ENCODE measurements at regions not wholly inside any gene's neighbourhood (a gene's known extent, or its start where the extent isn't known, plus 50 kb on each side); places are given as distances from the start of the nearest gene placed in this dataset.
A peak's percentile ranks its signal among the peaks of the same experiment; 100 is the strongest.
"Not testable (repeated sequence)": the region's sequence is repeated elsewhere in the genome, so short reads cannot be mapped to it uniquely, and the experiment has no call there.

DNA sequence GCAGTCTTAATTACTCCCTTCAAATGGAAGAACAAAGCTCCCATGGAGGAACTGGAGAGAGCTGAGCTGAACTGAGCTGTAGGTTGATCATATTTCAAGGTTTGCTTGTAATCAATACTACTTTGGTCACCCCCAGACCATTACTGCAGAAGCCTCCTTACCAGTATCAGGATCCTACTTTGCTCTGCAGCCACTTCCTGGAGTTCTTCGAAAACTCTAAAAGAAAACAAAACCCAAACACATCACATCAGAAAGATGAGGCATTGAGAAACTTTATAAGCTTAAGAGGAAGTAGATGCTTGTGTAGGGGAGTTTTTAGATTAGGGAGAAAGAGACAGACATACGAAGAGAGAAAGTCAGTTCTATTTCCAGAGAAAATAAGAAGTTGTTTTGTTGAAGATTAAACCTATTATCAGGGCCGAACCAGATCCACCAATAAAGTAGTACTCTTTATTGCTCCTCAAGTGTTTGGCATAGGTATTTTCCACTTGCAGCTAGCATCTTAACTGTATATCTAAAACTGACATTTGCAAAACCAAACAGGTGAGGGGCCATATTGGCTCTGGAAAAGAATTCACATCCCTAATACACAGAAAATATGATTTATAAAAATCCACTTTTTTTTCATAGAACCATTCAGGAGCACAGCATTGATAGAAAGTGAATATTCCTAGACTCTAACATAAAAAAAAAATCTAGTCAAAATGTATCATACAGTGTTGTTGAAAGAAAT is 166.9 kb upstream of the KLF7 start:
- H3K27me3 Mint-ChIP-seq = no peaks in the 10 kb centered on the region
- H3K9me3 Mint-ChIP-seq = peaks cover 2% of the 10 kb centered on the region
- H3K4me1 Mint-ChIP-seq (ENCODE audit: low read depth) = peaks cover 89% of the 10 kb centered on the region
- no peak for DNase-seq
- H3K27ac Mint-ChIP-seq = peak overlapping the region; percentile 97
- H3K36me3 Mint-ChIP-seq (ENCODE audit: low read depth) = no peaks in the 10 kb centered on the region
- H3K4me3 Mint-ChIP-seq = peak overlapping the region; percentile 21

- Mint-ChIP-seq H3K4me3 (peak overlapping the region; percentile 54), H3K9me3 (peaks cover 2% of the 10 kb centered on the region), H3K36me3 (ENCODE audit: low read depth) (no peaks in the 10 kb centered on the region), H3K4me1 (ENCODE audit: low read depth) (peaks cover 91% of the 10 kb centered on the region), H3K27me3 (no peaks in the 10 kb centered on the region), H3K27ac (peak overlapping the region; percentile 97)
- no peak for DNase-seq
Measured at GRCh38 chr2:207333599-207334300, 168.0 kb upstream of the KLF7 start.

DNA sequence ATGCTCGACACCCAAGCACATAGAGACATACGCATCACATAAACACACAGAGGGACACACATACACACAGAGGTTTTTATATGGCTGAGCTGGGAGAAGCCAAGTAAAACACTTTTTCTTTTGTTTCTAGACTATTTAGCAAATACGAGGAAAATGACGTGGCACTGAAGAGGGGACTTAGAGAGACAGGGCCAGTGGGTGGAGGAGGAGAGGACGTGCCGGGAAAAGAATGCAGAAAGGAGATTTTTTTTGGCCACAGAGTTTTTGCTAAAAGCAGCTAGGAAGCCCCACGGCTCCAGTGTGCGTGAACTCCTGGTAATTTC is 168.5 kb upstream of the KLF7 start:
- H3K36me3 Mint-ChIP-seq (ENCODE audit: low read depth) = no peaks in the 10 kb centered on the region
- no peaks in the 10 kb centered on the region for H3K27me3 Mint-ChIP-seq
- peak overlapping the region; percentile 97 for H3K27ac Mint-ChIP-seq
- DNase-seq = no peak
- peak overlapping the region; percentile 54 for H3K4me3 Mint-ChIP-seq
- H3K4me1 Mint-ChIP-seq (ENCODE audit: low read depth) = peaks cover 86% of the 10 kb centered on the region
- H3K9me3 Mint-ChIP-seq = peaks cover 2% of the 10 kb centered on the region

GRCh38 chr2:207334624-207335371 is 169.1 kb upstream of the KLF7 start:
- no peaks in the 10 kb centered on the region for H3K36me3 Mint-ChIP-seq (ENCODE audit: low read depth)
- peak overlapping the region; percentile 54 for H3K4me3 Mint-ChIP-seq
- H3K9me3 Mint-ChIP-seq = peaks cover 2% of the 10 kb centered on the region
- peak; percentile 68 for DNase-seq
- peaks cover 81% of the 10 kb centered on the region for H3K4me1 Mint-ChIP-seq (ENCODE audit: low read depth)
- H3K27me3 Mint-ChIP-seq = no peaks in the 10 kb centered on the region
- H3K27ac Mint-ChIP-seq = peak overlapping the region; percentile 97

DNA sequence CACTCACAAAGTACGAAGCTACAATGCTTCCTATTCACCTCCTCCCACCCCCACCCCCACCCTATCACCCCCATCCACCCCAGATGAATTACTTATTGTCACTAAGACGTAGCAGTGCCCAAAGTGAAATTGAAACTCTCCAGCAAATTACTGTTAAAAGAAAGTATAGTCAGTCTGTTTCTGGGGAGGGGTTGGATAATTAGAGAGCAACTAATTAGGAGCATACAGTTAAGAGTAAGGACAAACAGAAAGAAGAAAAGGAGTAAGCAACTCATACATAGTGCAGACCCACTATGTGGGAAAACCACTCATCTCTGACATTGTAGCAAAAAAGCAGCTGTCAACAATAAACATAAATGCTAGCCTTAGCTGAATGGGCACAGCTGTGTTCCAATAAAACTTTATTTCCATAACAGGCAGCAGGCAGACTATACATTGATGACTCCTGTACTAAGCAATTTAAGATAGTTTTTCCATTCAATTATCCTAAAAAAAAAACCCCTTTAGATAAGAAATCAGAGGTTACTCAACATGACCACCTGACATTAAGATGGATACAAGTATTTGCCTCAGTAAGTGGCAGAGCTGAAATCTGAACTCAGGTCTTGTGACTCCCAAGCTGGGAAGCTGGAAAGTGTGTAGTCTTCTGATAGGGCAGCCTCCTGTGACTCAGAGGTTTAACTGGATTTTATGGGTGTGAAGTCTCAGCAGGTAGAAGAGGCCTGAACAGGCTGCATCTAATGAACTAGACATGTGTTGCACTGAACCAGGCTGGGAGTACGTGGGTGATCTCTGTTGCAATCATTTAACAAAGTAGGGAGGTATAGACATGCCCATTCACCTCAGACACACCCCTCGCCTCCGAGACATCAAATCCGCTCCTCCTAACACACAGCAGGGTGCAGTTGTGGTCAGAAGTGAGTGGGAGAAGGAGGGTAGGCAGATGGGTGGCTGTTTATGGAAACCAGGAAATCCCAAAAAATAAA is 171.8 kb upstream of the KLF7 start:
- H3K36me3 Mint-ChIP-seq (ENCODE audit: low read depth) = no peaks in the 10 kb centered on the region
- peak overlapping the region; percentile 71 for H3K27ac Mint-ChIP-seq
- no peaks in the 10 kb centered on the region for H3K27me3 Mint-ChIP-seq
- H3K9me3 Mint-ChIP-seq = peaks cover 2% of the 10 kb centered on the region
- peaks cover 57% of the 10 kb centered on the region for H3K4me1 Mint-ChIP-seq (ENCODE audit: low read depth)
- no peak for DNase-seq
- peak overlapping the region; percentile 42 for H3K4me3 Mint-ChIP-seq

- Mint-ChIP-seq H3K4me3 (no peak overlapping the region), H3K9me3 (peaks cover 2% of the 10 kb centered on the region), H3K27me3 (no peaks in the 10 kb centered on the region), H3K27ac (peak overlapping the region; percentile 71), H3K4me1 (ENCODE audit: low read depth) (peaks cover 50% of the 10 kb centered on the region), H3K36me3 (ENCODE audit: low read depth) (no peaks in the 10 kb centered on the region)
- no peak for DNase-seq
Measured at GRCh38 chr2:207338220-207338607, 172.5 kb upstream of the KLF7 start.

DNA sequence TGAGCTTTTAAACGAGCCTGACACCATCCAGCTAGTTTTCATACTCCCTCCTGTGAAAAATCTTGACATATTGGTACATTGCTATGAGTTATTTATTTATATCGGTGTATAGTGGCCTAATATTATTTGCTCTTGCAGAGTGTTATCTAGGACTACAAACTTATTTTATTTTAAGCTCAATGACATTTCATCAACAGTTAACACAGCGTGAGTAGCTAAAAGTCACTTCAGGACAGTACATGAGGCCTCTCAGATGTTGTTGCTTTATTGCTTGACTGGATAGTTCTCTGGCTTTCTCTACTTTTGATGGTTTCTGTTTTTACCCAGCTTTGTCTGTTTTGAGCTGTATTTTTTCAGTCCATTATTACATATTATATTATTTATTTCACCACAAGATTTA is 172.9 kb upstream of the KLF7 start:
- Mint-ChIP-seq H3K36me3 (ENCODE audit: low read depth) (no peaks in the 10 kb centered on the region), H3K4me3 (no peak overlapping the region), H3K27ac (no peak overlapping the region), H3K9me3 (peaks cover 1% of the 10 kb centered on the region), H3K27me3 (no peaks in the 10 kb centered on the region), H3K4me1 (ENCODE audit: low read depth) (peaks cover 46% of the 10 kb centered on the region)
- DNase-seq = no peak

DNA sequence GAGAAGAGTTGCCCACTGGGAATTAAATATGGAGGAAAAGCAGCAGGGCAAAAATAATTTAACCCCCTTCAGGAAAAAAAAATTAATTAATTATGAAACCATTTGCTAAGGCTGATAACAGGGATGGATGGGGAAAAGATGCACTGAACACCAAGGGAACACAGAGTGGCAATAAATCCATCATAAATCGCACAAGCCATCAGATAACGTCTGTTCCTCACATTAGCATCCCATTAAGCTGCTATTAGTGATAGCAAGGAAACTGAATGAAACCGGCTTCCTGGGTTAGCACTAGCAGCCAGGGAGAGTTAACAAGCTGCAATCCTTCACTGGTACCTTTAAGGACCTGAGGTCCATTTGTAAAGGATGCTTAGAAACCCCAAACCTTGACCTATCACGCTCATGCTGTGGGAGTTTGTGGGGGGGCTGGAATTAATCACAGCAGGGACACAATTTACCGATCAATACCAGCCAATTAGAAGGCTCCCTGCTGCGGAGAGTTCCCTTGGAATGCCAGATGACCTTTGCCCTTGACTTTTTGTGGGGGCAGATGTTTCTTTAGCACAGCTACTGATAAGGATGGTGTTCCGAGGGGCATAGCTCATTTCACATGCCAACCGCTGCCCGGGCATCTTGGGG is 175.5 kb upstream of the KLF7 start:
- no peak overlapping the region for H3K4me3 Mint-ChIP-seq
- DNase-seq = no peak
- H3K27ac Mint-ChIP-seq = no peak overlapping the region

GRCh38 chr2:207341804-207342203 is 176.1 kb upstream of the KLF7 start:
- Mint-ChIP-seq H3K27me3 (no peaks in the 10 kb centered on the region), H3K4me1 (ENCODE audit: low read depth) (peaks cover 20% of the 10 kb centered on the region), H3K9me3 (no peaks in the 10 kb centered on the region), H3K4me3 (no peak overlapping the region), H3K27ac (no peak overlapping the region), H3K36me3 (ENCODE audit: low read depth) (no peaks in the 10 kb centered on the region)
- no peak for DNase-seq

More for the DNA sequence above, 175.5 kb upstream of the KLF7 start:
- Mint-ChIP-seq H3K27me3 (no peaks in the 10 kb centered on the region), H3K4me1 (ENCODE audit: low read depth) (peaks cover 23% of the 10 kb centered on the region), H3K9me3 (no peaks in the 10 kb centered on the region), H3K36me3 (ENCODE audit: low read depth) (no peaks in the 10 kb centered on the region)

DNA sequence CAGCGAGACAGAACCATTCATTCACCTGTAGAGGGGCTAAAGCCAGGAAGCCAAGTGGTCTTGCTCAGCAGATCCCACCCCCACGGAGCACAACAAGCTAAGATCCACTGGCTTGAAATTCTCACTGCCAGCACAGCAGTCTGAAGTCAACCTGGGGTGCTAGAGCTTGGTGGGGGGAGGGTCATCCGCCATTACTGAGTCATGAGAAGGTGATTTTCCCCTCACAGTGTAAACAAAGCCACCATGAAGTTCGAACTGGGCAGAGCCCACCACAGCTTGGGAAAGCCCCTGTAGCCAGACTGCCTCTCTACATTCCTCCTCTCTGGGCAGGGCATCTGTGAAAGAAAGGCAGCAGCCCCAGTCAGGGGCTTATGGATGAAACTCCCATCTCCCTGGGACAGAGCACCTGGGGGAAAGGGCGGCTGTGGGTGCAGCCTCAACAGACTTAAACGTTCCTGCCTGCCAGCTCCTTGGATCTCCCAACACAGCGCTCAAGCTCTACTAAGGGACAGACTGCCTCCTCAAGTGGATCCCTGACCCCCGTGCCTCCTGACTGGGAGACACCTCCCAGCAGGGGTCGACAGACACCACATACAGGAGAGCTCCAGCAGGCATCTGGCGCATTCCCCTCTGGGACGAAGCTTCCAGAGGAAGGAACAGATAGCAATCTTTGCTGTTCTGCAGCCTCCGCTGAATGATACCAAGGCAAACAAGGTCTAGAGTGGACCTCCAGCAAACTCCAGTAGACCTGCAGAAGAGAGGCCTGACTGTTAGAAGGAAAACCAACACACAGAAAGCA is 179.0 kb upstream of the KLF7 start:
- DNase-seq; H3K4me3 Mint-ChIP-seq; H3K27ac Mint-ChIP-seq; H3K4me1 Mint-ChIP-seq (ENCODE audit: low read depth); H3K27me3 Mint-ChIP-seq; H3K9me3 Mint-ChIP-seq; H3K36me3 Mint-ChIP-seq (ENCODE audit: low read depth): not testable (repeated sequence)

- no peak overlapping the region for H3K27ac Mint-ChIP-seq
- no peaks in the 10 kb centered on the region for H3K36me3 Mint-ChIP-seq (ENCODE audit: low read depth)
- H3K9me3 Mint-ChIP-seq = peaks cover 7% of the 10 kb centered on the region
- no peak for DNase-seq
- H3K4me1 Mint-ChIP-seq (ENCODE audit: low read depth) = peaks cover 9% of the 10 kb centered on the region
- H3K27me3 Mint-ChIP-seq = no peaks in the 10 kb centered on the region
- no peak overlapping the region for H3K4me3 Mint-ChIP-seq
Measured at GRCh38 chr2:207351171-207351570, 178.6 kb upstream of the CREB1 start.

- no peak overlapping the region for H3K27ac Mint-ChIP-seq
- H3K27me3 Mint-ChIP-seq = no peaks in the 10 kb centered on the region
- no peaks in the 10 kb centered on the region for H3K36me3 Mint-ChIP-seq (ENCODE audit: low read depth)
- no peak overlapping the region for H3K4me3 Mint-ChIP-seq
- DNase-seq = no peak
- peaks cover under 1% of the 10 kb centered on the region for H3K9me3 Mint-ChIP-seq
- peaks cover 9% of the 10 kb centered on the region for H3K4me1 Mint-ChIP-seq (ENCODE audit: low read depth)
Measured at GRCh38 chr2:207352978-207353671, 176.6 kb upstream of the CREB1 start.

DNA sequence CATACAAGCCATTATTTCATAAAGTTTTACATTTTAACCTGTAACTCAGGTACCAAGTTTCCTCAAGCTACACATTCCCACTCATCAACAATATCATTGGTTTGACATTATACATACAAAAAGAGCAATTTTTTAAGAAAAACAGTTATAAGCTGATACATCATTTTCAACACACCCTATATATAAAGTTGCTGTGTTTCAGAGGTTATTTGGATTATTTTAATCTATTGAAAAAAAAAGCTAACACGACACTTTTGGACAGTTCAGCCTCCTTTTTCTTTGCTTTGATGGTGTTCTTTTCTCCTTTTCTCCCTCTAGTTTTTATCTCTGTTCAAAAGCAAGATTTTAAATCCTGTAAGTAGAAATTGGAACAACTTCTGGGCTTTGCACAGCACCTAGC is 175.9 kb upstream of the CREB1 start:
- Mint-ChIP-seq H3K27ac (no peak overlapping the region), H3K9me3 (no peaks in the 10 kb centered on the region), H3K27me3 (no peaks in the 10 kb centered on the region), H3K4me1 (ENCODE audit: low read depth) (peaks cover 9% of the 10 kb centered on the region), H3K4me3 (no peak overlapping the region), H3K36me3 (ENCODE audit: low read depth) (no peaks in the 10 kb centered on the region)
- no peak for DNase-seq

Data from activated T-cell treated with anti-CD3 and anti-CD28 coated beads, Interleukin-2, amount 50 U/mL, for 24 hours (primary cell).